Tibial nerve (tissue), 4 donors: ENCODE measurements at regions not wholly inside any gene's neighbourhood (a gene's known extent, or its start where the extent isn't known, plus 50 kb on each side); places are given as distances from the start of the nearest gene placed in this dataset.

Experiments used
- DNase-seq, 2 donors: peaks; one replicate each; pipeline ENCODE4 v3.0.0-alpha.2; 2019; ENCODE audit warnings: low spot score in 2 of 2
- H3K27ac ChIP-seq, 4 donors: fragments of 200-600 bp; sonication (generic) in 3 of 4; one replicate each; pipeline ENCODE4 v1.5.1; 2017 to 2019; ENCODE audit warnings: mild to moderate bottlenecking in 1 of 4
- H3K27me3 ChIP-seq, 2 donors: fragments of 200-600 bp; sonication (generic) in 1 of 2; one replicate each; pipeline versions ENCODE4 v1.5.1 to v1.6.0; 2017 to 2019
- H3K36me3 ChIP-seq, 3 donors: fragments of 200-600 bp; sonication (generic); one replicate each; pipeline ENCODE4 v1.5.1; 2018 to 2019
- H3K4me1 ChIP-seq, 4 donors: fragments of 200-600 bp; sonication (generic) in 3 of 4; one replicate each; pipeline ENCODE4 v1.5.1; 2017 to 2019
- H3K4me3 ChIP-seq, 4 donors: fragments of 200-600 bp; sonication (generic) in 3 of 4; one replicate each; pipeline ENCODE4 v1.5.1; 2017 to 2019; ENCODE audit warnings: mild to moderate bottlenecking in 1 of 4, moderate library complexity in 1 of 4
- H3K9me3 ChIP-seq, 4 donors: fragments of 200-600 bp; sonication (generic) in 3 of 4; one replicate each; pipeline ENCODE4 v1.5.1; 2017 to 2019
- CTCF ChIP-seq, 5 experiments: fragments of 200-600 bp in 3 of 5; fragments of 450-650 bp in 2 of 5; sonication (generic) in 3 of 5; IDR thresholded peaks; one replicate each; pipeline ENCODE4 v1.5.1; 2016 to 2019; ENCODE audit warnings: antibody characterized with exemption in 5 of 5, mild to moderate bottlenecking in 3 of 5, moderate library complexity in 2 of 5
- EP300 ChIP-seq, 2 donors: sonication (generic); formaldehyde crosslinking; IDR thresholded peaks; one replicate each; pipeline ENCODE4 v1.6.1; 2017; ENCODE audit warnings: antibody characterized with exemption in 2 of 2, mild to moderate bottlenecking in 1 of 2
- POLR2A ChIP-seq, 2 donors: fragments of 450-650 bp; IDR thresholded peaks; one replicate each; pipeline ENCODE4 v1.6.1; 2017; ENCODE audit warnings: antibody characterized with exemption in 2 of 2, mild to moderate bottlenecking in 2 of 2, moderate library complexity in 2 of 2
- WGBS, 2 donors: methylation state at CpG; one replicate each; pipeline ENCODE4 v1.1.5; 2018; 5-methylcytosine and 5-hydroxymethylcytosine counted together

- TF ChIP-seq CTCF (IDR thresholded peaks at IDR 0.05) = no peak
- TF ChIP-seq POLR2A (IDR thresholded peaks at IDR 0.05) = no peak
- no peak for TF ChIP-seq EP300 (IDR thresholded peaks at IDR 0.05)
- DNase-seq = no peak
- Histone ChIP-seq H3K27ac (no peak overlapping the region), H3K4me3 (no peak overlapping the region), H3K9me3 (peaks cover 0 to 3% (median 0%) of the 10 kb centered on the region in 4 donors), H3K36me3 (no peaks in the 10 kb centered on the region), H3K4me1 (peaks cover 0 to 2% (median 0%) of the 10 kb centered on the region in 4 donors), H3K27me3 (no peaks in the 10 kb centered on the region)
- 93 to 96% methylated on average over 2 of the region's 2 CpGs for WGBS, 2 donors
Measured at GRCh38 chr7:13139436-13139835, 452.0 kb downstream of the ARL4A start.

GRCh38 chr7:13144673-13145072, 457.2 kb downstream of the ARL4A start:
- Histone ChIP-seq H3K27ac (no peak overlapping the region), H3K27me3 (no peaks in the 10 kb centered on the region), H3K9me3 (no peaks in the 10 kb centered on the region), H3K4me3 (no peak overlapping the region), H3K4me1 (peaks cover 0 to 3% (median 0%) of the 10 kb centered on the region in 4 donors), H3K36me3 (no peaks in the 10 kb centered on the region)
- 60% methylated on average over 4 of the region's 4 CpGs for WGBS, 2 donors
- TF ChIP-seq EP300 (IDR thresholded peaks at IDR 0.05) = no peak
- TF ChIP-seq CTCF (IDR thresholded peaks at IDR 0.05) = no peak
- no peak for DNase-seq

GRCh38 chr7:13148548-13148947, 461.1 kb downstream of the ARL4A start:
- peaks cover 0 to 3% (median 0%) of the 10 kb centered on the region in 4 donors for H3K4me1 ChIP-seq
- H3K36me3 ChIP-seq = no peaks in the 10 kb centered on the region
- no peak overlapping the region for H3K4me3 ChIP-seq
- TF ChIP-seq EP300 (IDR thresholded peaks at IDR 0.05) = no peak
- TF ChIP-seq POLR2A (IDR thresholded peaks at IDR 0.05) = no peak
- TF ChIP-seq CTCF (IDR thresholded peaks at IDR 0.05) = no peak
- H3K9me3 ChIP-seq = no peaks in the 10 kb centered on the region
- no peak for DNase-seq
- no peak overlapping the region for H3K27ac ChIP-seq
- WGBS, 2 donors = 62 to 93% methylated on average over 1 of the region's 1 CpG
- no peaks in the 10 kb centered on the region for H3K27me3 ChIP-seq

- no peak overlapping the region for H3K27ac ChIP-seq
- DNase-seq = no peak
- H3K36me3 ChIP-seq = no peaks in the 10 kb centered on the region
- no peaks in the 10 kb centered on the region for H3K27me3 ChIP-seq
- TF ChIP-seq CTCF (IDR thresholded peaks at IDR 0.05) (no peak), EP300 (IDR thresholded peaks at IDR 0.05) (no peak), POLR2A (IDR thresholded peaks at IDR 0.05) (no peak)
- no peaks in the 10 kb centered on the region for H3K4me1 ChIP-seq
- no peaks in the 10 kb centered on the region for H3K9me3 ChIP-seq
- no peak overlapping the region for H3K4me3 ChIP-seq
- 95 to 100% methylated on average over 1 of the region's 1 CpG for WGBS, 2 donors
Measured at GRCh38 chr7:13151978-13152377, 464.5 kb downstream of the ARL4A start.

- no peaks in the 10 kb centered on the region for H3K4me1 ChIP-seq
- DNase-seq = no peak
- H3K27ac ChIP-seq = no peak overlapping the region
- no peaks in the 10 kb centered on the region for H3K36me3 ChIP-seq
- TF ChIP-seq POLR2A (IDR thresholded peaks at IDR 0.05) (no peak), EP300 (IDR thresholded peaks at IDR 0.05) (no peak), CTCF (IDR thresholded peaks at IDR 0.05) (no peak)
- H3K4me3 ChIP-seq = no peak overlapping the region
- H3K9me3 ChIP-seq = no peaks in the 10 kb centered on the region
- H3K27me3 ChIP-seq = no peaks in the 10 kb centered on the region
Measured at GRCh38 chr7:13152755-13153154, 465.3 kb downstream of the ARL4A start.
